ELR (cell line): ENCODE measurements at regions not wholly inside any gene's neighbourhood (a gene's known extent, or its start where the extent isn't known, plus 50 kb on each side); places are given as distances from the start of the nearest gene placed in this dataset.

Experiments used
- DNase-seq: peaks from one replicate; pipeline ENCODE4 v3.0.0-alpha.2; 2015; ENCODE audit warnings: low read depth

DNA sequence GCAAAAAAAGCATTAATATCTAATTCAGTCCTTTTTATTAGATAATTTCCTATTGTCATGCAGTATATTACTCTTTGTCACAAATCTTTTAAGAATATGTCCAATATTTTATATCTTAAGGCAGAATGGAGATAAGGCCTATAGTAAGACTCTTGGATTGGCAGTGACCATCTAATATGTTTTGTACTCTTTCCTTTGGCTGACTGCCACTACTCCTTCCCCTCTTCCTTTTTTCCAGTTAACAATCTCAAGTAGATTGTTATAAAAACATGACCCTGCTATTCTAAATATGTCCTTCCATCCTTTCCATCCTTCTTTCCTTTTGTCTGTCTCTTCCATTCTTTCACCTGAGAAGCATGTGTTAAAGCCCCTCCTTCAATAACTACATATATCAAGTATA is 92.8 kb upstream of the TMEM168 start:
- DNase-seq, result no peak

DNA sequence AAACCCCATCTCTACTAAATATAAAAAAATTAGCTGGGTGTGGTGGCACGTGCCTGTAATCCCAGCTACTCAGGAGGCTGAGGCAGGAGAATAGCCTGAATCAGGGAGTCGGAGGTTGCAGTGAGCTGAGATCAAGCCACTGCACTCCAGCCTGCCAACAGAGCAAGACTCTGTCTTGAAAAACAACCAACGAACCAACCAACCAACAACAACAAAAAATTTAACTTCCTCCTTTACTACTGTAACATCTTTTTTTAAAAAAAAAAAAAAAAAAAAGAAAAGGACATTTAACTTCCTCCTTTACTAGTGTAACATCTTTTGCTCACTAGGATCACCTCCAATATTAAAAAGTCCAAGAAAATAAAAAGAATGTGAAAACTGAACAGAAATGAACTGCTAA is 92.3 kb upstream of the TMEM168 start:
- DNase-seq, result no peak

DNA sequence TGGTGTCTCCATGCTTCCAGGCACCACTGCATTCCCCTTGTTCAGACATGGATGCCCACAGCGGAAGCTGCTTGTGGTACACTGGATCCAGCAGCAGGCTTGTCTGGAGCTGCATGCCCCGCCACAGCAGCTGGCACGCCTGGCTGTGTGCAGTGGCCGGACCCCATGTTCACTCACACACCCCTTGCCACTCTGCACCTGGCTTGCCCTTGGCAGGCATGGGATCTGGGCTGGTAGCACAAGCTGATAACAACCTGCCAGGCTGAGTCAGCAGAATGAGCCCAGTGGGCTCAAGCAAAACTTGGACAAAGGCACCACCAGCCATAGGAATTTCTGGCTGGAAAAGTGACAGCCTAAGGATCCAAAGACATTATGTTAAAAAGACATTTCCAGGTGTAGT is 91.8 kb upstream of the TMEM168 start:
- DNase-seq, result no peak

DNA sequence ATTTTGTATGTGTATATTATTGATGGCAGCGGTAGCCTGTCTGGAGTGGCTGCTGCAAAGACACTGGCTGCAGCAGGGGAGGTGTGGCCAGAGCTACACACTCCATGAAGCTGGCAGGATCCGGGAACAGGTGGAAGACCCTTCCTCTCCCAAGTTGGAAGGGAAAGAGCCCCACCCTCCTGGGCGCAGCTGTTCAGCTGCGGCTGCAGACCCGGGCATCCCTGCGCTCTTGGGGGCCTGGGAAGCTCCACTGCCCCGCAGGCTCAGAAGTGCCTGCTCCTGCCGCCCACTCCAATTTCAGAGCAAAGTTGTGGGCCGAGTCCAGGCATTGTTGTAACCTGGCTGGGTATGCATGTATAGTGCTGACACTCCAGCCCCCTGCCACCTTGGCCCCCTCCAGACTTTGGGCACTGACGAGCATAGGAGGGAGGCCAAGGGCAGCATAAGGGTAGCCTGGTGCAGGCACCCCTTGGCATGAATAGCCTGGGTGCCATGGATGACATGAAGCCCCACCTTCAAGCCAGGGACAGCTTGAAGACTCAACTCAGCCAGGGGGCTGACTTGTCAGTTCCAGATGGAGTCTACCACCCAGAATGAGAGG is 90.7 kb upstream of the TMEM168 start:
- DNase-seq, result no peak

- DNase-seq, result no peak
Observed at GRCh38 chr7:112877691-112878460, 87.7 kb upstream of the TMEM168 start.

DNA sequence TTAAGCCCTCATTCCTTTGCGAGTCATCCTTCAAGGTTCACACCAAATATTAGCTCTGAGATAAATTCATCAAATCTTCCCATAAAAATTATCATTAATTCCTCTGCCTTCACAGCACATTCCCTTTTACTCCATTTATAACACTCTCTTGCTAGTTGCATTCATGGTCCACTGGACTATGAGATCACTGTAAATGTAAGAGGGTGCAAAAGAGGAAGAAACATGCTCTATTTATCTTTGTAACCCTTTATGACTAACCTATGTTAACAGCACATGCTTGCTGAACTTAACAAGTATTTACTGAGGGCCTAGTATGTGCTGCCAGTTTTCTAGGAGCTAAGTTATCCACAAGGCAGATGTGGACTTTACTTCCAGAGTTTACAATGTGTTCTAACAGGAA is 86.7 kb upstream of the TMEM168 start:
- no peak for DNase-seq

GRCh38 chr7:112874909-112875308 is 84.7 kb upstream of the TMEM168 start:
- DNase-seq, result no peak

DNA sequence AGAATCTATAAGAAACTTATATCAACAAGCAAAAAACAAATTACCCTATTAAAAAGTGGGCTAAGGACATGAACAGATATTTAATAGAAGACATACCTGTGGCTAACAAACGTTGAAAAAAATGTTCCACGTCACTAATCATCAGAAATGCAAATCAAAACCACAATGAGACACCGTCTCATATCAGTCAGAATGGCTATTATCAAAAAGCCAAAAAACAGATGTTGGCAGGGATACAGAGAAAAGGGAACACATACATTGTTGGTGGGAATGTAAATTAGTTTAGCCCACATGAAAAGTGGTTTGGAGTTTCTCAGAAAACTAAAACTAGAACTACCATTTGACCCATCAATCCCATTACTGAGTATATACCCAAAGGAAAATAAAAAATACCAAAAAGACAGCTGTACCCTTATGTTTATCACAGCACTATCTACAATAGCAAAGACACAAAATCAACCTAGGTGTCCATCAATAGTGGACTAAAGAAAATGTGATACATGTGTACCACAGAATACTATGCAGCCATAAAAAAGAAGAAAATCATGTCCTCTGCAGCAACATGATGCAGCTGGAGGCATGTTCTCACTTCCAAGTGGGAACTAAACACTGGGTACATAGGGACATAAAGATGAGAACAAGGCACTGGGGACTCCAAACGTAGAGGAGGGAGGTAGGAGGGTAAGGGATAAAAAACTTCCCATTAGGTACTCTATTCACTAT is 83.8 kb upstream of the TMEM168 start:
- no peak for DNase-seq

DNA sequence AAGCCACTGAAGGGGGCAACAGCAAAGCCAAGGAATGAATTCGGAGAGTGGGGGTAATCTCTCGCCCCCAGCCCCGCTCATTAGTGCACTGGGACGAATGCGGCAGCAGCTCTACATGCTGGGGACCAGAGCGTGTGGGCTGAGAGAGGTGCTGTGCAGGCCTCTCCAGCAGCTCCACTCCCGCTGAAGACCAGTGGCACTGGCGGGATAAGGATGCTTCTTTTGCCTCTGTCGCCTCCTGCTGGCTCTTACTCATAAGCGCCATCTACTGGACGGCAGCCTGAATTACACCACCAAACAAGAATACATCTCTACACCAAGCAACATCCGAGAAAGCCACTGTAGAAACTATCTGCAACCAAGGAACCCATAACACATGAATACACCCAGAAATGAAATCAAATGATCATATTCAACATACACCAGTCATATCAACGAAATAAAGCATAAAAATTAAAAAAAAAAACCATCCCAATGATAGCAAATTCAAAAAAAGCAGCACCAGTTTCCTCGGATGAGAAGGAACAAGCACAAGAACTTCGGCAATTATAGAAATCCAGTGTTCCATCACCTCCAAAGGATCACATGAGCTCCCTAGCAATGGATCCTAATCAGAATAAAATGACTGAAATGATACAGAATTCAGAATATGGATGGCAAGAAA is 79.0 kb upstream of the TMEM168 start:
- DNase-seq, result peak; percentile 58

GRCh38 chr7:112868609-112869008 is 78.4 kb upstream of the TMEM168 start:
- DNase-seq, result no peak

- no peak for DNase-seq
Observed at GRCh38 chr7:112866424-112866823, 76.2 kb upstream of the TMEM168 start.

DNA sequence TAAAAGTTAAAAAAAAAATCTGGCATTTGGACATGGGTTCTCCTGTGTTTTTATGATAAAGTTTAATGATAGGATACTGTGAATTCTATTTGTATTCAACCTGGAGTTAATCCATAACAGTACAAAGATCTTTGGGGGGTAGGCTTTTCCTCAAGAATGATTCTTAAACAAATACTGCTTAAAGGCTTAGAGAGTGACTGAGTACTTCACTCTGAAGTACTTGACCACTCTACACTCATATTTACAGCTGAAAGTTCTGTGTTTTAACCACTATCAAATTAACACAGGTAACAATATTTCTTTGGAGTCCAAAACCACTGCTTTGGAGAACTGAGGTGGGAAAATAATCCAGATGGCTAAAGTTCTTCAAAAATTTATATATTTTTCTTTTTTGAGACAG is 74.2 kb upstream of the TMEM168 start:
- no peak for DNase-seq

GRCh38 chr7:112858838-112859237 is 68.6 kb upstream of the TMEM168 start:
- no peak for DNase-seq

DNA sequence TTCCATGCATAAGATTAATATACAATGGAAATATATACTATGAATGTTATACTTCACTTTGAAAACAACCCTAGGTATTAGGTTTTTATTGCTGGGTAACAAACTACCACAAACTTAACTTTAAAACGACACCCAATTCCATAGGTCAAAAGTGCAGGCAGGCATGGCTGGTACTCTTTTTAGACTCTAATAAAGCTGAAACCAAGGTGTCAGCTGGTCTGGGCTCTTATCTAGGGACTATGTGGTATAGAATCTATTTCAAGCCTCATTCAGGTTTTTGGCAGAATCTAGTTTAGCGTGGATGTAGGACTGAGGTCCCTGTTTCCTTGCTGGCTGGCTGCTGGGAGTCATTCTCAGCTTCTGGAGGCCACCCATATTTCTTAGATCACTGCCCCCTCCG is 65.0 kb upstream of the TMEM168 start:
- DNase-seq, result no peak

DNA sequence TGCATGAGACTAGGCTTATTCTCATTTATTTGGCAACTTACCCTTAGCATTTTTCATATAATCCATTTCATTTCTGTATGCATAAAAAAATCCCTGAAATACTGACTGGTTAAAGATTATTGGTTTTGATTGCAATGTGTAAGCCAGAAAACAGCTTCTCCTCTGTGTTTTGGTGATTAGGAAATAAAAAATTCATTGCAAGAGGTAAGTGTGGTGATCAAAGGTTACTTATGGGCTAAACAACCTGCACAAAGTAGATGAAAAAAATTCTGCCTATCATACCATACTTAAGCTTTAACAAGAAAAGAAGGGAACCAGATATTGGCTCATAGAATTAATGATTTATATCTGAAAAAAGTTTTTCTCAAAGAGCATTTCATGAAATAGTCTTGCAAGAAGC is 64.0 kb upstream of the TMEM168 start:
- no peak for DNase-seq

DNA sequence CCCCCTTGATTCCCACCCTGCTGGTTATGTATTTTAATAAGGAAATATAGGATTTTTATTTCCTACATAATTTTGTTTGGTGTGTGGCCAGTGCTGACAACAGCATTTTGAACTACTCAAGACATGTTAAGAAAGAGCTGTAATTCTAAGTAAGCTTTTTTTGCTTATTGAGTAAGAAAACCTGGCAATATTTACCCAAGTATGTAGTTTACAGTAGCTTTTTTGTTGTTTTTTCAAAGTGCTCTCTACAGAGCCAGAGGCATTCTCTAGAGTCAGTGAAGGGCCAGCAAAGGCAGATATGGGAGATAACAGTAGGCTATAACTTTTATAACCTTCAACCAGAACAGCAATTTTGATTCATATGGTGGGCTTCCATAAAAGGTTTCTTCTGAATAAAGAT is 63.2 kb upstream of the TMEM168 start:
- DNase-seq, result no peak

- DNase-seq, result no peak
Observed at GRCh38 chr7:112843151-112843550, 53.0 kb upstream of the TMEM168 start.
